Forelimb muscle (tissue), 1 donor: ENCODE measurements at regions not wholly inside any gene's neighbourhood (a gene's known extent, or its start where the extent isn't known, plus 50 kb on each side); places are given as distances from the start of the nearest gene placed in this dataset.

ENCODE experiments used
- DNase-seq: peaks from one replicate; pipeline ENCODE4 v3.0.0-alpha.2; 2013; ENCODE audit warnings: low read depth

- DNase-seq: no peak
Measured at GRCh38 chr14:97718886-97719442, 921.8 kb downstream of the VRK1 start.

- no peak for DNase-seq
Measured at GRCh38 chr14:97719931-97720330, 922.7 kb downstream of the VRK1 start.

GRCh38 chr14:97723351-97723750, 926.2 kb downstream of the VRK1 start:
- DNase-seq: no peak

GRCh38 chr14:97723819-97724218, 926.6 kb downstream of the VRK1 start:
- no peak for DNase-seq

GRCh38 chr14:97724265-97724731, 927.1 kb downstream of the VRK1 start:
- no peak for DNase-seq

GRCh38 chr14:97726676-97727075, 929.5 kb downstream of the VRK1 start:
- no peak for DNase-seq

GRCh38 chr14:97730706-97731105, 933.5 kb downstream of the VRK1 start:
- no peak for DNase-seq

- no peak for DNase-seq
Measured at GRCh38 chr14:97731800-97732199, 934.6 kb downstream of the VRK1 start.

- DNase-seq: no peak
Measured at GRCh38 chr14:97747316-97747715, 950.1 kb downstream of the VRK1 start.

- DNase-seq: no peak
Measured at GRCh38 chr14:97748616-97749015, 951.4 kb downstream of the VRK1 start.

- DNase-seq: no peak
Measured at GRCh38 chr14:97757491-97757890, 960.3 kb downstream of the VRK1 start.

- no peak for DNase-seq
Measured at GRCh38 chr14:97760050-97760449, 962.9 kb downstream of the VRK1 start.

- no peak for DNase-seq
Measured at GRCh38 chr14:97762386-97762785, 965.2 kb downstream of the VRK1 start.

GRCh38 chr14:97771340-97772045, 974.3 kb downstream of the VRK1 start:
- no peak for DNase-seq

GRCh38 chr14:97773598-97773997, 976.4 kb downstream of the VRK1 start:
- no peak for DNase-seq

- no peak for DNase-seq
Measured at GRCh38 chr14:97776890-97777558, 979.8 kb downstream of the VRK1 start.

GRCh38 chr14:97777622-97778355, 980.6 kb downstream of the VRK1 start:
- DNase-seq: no peak

- DNase-seq: no peak
Measured at GRCh38 chr14:97779140-97779539, 982.0 kb downstream of the VRK1 start.

- no peak for DNase-seq
Measured at GRCh38 chr14:97780804-97781203, 983.6 kb downstream of the VRK1 start.

GRCh38 chr14:97781961-97782360, 984.8 kb downstream of the VRK1 start:
- DNase-seq: no peak

- DNase-seq: no peak
Measured at GRCh38 chr14:97782871-97783414, 985.8 kb downstream of the VRK1 start.

- DNase-seq: no peak
Measured at GRCh38 chr14:97785495-97785894, 988.3 kb downstream of the VRK1 start.
